ENCODE measurements at regions not wholly inside any gene's neighbourhood (a gene's known extent, or its start where the extent isn't known, plus 50 kb on each side); places are given as distances from the start of the nearest gene placed in this dataset.
A peak's percentile ranks its signal among the peaks of the same experiment; 100 is the strongest.

DNA sequence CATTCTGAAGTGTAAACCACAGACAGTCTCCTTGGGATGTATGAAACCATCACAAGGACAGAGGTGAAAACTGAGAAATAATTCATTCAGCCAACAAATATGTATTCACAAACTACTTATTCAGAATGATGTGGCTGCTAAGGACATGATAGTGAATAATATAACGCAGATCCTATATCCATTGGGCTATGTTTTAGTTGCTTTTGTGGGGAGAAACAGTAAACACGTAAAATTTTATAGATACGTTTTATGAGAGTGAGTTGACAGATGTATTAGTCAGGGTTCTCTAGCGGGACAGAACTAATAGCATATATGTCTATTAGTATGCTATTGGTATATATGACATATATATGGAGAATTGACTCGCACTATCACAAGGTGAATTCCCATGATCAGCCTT, 402.5 kb downstream of the RFPL4B start:
- no peak overlapping the region for H3K27ac Mint-ChIP-seq
- H3K27me3 Mint-ChIP-seq: no peaks in the 10 kb centered on the region
- no peaks in the 10 kb centered on the region for H3K9me3 Mint-ChIP-seq
- no peaks in the 10 kb centered on the region for H3K4me1 Mint-ChIP-seq
- DNase-seq (no peak), ATAC-seq (no peak)
- H3K36me3 Mint-ChIP-seq (ENCODE audit: low read depth): no peaks in the 10 kb centered on the region
- no peak overlapping the region for H3K4me3 Mint-ChIP-seq

DNA sequence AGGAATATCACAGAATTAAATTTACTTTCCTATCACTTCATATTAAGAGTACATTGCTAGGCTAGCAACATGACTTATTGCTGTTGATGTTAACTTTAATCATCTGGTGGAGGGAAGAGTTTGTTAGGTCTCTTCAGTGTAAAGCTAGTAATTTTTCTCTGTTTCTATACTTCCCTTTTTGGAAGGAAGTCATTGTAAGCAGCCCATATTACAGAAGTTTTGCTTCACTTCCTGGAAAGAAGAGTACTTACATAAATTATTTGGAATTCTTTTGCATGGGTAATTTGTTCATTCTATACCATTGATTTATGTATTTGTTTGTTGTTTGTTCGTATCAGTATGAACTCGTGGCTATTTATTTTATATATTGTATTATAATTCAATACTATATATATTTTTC, 405.2 kb downstream of the RFPL4B start:
- no peak for DNase-seq
- H3K27me3 Mint-ChIP-seq: no peaks in the 10 kb centered on the region
- no peaks in the 10 kb centered on the region for H3K9me3 Mint-ChIP-seq
- H3K27ac Mint-ChIP-seq: no peak overlapping the region
- H3K36me3 Mint-ChIP-seq (ENCODE audit: low read depth): no peaks in the 10 kb centered on the region
- H3K4me3 Mint-ChIP-seq: no peak overlapping the region
- H3K4me1 Mint-ChIP-seq: no peaks in the 10 kb centered on the region
- no peak for ATAC-seq

DNA sequence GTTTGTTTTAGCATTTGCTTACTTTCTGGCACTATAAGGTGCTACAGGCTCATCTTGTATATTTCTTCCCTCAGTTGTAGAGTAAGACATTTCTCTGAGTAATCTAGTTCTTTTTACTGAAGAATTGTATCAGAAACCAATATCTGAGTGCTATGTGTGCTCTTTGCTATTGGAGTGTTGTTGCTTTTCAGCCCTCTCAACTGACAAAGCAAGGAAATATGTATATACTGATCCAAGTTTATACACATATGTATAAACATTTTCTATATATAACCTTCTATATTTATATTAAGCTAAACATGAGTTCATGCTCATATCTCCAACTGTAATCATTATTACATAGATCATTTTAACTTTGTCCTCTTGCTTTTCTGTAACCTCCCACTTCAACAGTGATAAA, 405.7 kb downstream of the RFPL4B start:
- Mint-ChIP-seq H3K27ac (no peak overlapping the region), H3K27me3 (no peaks in the 10 kb centered on the region), H3K36me3 (ENCODE audit: low read depth) (no peaks in the 10 kb centered on the region), H3K4me3 (no peak overlapping the region), H3K9me3 (no peaks in the 10 kb centered on the region), H3K4me1 (no peaks in the 10 kb centered on the region)
- no peak for DNase-seq
- no peak for ATAC-seq

DNA sequence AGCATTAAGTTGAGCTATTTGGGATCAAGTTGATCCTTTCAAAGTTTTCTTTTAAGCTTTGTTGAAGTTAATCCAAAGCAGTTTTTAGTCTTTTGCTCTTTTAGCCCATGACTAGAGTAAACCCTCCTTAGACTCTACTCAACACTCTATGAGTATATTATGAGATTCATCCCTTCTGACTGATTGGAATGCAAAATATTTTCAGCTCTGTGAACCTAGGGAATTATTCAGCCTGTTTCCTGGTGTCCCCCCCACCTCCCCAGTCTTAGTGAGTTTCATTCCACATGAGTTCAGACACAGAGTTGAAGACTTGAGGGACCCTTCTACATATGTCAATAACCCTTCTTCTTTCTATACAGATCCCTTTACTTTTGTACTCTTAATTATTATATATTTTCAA, 413.7 kb downstream of the RFPL4B start:
- H3K9me3 Mint-ChIP-seq: peaks cover 8% of the 10 kb centered on the region
- no peak for ATAC-seq
- H3K36me3 Mint-ChIP-seq (ENCODE audit: low read depth): no peaks in the 10 kb centered on the region
- DNase-seq: no peak
- H3K27ac Mint-ChIP-seq: no peak overlapping the region
- H3K27me3 Mint-ChIP-seq: no peaks in the 10 kb centered on the region
- H3K4me1 Mint-ChIP-seq: no peaks in the 10 kb centered on the region
- H3K4me3 Mint-ChIP-seq: no peak overlapping the region

DNA sequence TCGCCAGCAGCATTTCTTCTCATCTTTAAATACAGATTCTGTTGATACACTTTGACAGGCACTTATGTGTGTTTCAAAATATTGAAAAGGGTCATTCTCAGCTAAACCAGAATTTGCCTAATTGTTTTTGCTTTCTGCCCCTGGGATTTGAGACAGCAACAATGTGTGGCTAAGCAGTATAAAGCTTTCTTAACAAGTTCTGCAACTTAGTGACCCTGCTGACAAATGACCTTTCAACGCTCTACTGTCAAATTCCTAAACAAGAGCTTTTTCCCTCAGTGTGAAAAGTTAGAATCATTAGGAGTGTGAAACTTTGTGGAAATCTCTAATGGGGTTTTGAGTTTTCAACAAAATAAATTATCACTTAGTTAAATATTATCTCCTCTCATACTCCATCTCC, 414.6 kb downstream of the RFPL4B start:
- Mint-ChIP-seq H3K4me3 (no peak overlapping the region), H3K36me3 (ENCODE audit: low read depth) (no peaks in the 10 kb centered on the region), H3K9me3 (peaks cover 8% of the 10 kb centered on the region), H3K4me1 (no peaks in the 10 kb centered on the region), H3K27me3 (no peaks in the 10 kb centered on the region), H3K27ac (no peak overlapping the region)
- DNase-seq (no peak), ATAC-seq (no peak)

DNA sequence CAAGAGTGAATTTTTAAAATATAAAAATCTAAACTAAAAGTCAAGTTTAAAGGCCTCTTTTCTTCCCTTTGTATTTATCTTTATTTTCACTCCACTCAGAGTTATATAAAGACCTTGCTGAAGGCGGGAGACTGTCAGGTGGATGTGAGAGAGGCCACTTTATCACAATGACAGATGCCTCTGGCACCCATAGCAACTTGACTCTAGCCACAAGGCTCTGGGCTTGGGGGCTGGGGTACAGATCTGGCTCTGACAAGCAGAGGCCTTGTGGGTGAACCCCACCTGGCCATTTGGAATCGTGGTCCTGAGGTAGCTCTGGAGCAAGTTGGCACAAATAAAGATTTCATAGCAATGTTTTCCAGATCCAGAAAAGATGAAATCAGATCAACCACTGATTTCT, 417.2 kb downstream of the RFPL4B start:
- no peaks in the 10 kb centered on the region for H3K36me3 Mint-ChIP-seq (ENCODE audit: low read depth)
- H3K4me1 Mint-ChIP-seq: no peaks in the 10 kb centered on the region
- DNase-seq (no peak), ATAC-seq (no peak)
- H3K27me3 Mint-ChIP-seq: no peaks in the 10 kb centered on the region
- H3K4me3 Mint-ChIP-seq: no peak overlapping the region
- H3K27ac Mint-ChIP-seq: no peak overlapping the region
- H3K9me3 Mint-ChIP-seq: peaks cover 17% of the 10 kb centered on the region

DNA sequence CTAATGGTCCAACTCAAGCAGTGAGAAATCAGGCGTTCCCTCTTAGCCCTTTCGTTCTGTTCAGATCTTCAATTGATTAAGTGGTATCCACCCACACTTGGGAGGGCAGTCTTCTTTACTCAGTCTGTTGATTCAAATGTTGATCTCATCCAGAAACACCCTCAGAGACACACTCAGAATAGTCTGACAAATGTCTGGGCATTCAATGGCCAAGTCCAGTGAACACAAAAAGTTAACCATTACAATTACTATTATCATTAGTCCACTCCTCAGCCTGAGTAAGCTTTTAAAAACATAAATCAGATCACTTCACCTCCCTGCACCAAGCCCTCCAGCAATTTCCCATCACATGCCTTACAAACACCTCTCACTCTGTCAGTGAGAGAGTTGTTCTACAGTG, 423.2 kb downstream of the RFPL4B start:
- DNase-seq (no peak), ATAC-seq (no peak)
- Mint-ChIP-seq H3K4me3 (no peak overlapping the region), H3K36me3 (ENCODE audit: low read depth) (no peaks in the 10 kb centered on the region), H3K4me1 (no peaks in the 10 kb centered on the region), H3K27ac (no peak overlapping the region), H3K9me3 (peaks cover 10% of the 10 kb centered on the region), H3K27me3 (no peaks in the 10 kb centered on the region)

DNA sequence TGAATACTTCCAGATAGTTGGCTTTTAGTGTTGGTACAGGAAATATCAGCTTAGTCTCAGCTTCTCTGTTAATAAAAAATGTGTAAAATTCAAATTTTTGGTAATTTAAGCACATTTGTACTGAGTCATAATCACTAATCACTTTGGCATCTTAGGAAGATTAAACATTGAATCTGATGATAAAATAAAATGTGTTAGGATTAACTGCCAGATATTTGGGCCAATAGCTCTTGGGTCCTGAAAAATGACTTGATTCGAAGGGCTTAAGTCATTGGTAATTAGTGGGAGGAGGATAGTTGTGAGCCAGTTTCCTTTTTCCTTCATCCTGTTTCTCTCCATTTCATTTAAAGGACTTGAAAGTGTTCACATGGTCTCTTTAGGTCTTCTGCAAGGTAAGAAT, 426.1 kb downstream of the RFPL4B start:
- Mint-ChIP-seq H3K4me3 (no peak overlapping the region), H3K9me3 (peaks cover 4% of the 10 kb centered on the region), H3K27me3 (no peaks in the 10 kb centered on the region), H3K4me1 (no peaks in the 10 kb centered on the region), H3K36me3 (ENCODE audit: low read depth) (no peaks in the 10 kb centered on the region), H3K27ac (no peak overlapping the region)
- DNase-seq (no peak), ATAC-seq (no peak)

DNA sequence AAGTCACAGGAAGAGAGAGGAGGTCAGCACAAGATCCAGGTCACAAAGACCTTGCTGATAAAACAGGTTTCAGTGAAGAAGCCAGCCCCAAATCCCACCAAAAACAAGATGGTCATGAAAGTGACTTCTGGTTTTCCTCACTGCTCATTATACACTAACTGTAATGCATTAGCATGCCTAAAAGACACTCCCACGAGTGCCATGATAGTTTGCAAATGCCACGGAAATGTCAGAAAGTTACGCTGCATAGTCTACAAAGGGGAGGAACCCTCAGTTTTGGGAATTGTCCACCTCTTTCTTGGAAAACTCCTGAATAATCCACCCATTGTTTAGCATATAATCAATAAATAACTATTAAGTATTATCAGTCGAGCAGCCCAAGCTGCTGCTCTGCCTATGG, 427.2 kb downstream of the RFPL4B start:
- H3K27me3 Mint-ChIP-seq: no peaks in the 10 kb centered on the region
- H3K4me1 Mint-ChIP-seq: no peaks in the 10 kb centered on the region
- ATAC-seq (no peak), DNase-seq (no peak)
- H3K27ac Mint-ChIP-seq: no peak overlapping the region
- H3K9me3 Mint-ChIP-seq: no peaks in the 10 kb centered on the region
- H3K36me3 Mint-ChIP-seq (ENCODE audit: low read depth): no peaks in the 10 kb centered on the region
- no peak overlapping the region for H3K4me3 Mint-ChIP-seq

DNA sequence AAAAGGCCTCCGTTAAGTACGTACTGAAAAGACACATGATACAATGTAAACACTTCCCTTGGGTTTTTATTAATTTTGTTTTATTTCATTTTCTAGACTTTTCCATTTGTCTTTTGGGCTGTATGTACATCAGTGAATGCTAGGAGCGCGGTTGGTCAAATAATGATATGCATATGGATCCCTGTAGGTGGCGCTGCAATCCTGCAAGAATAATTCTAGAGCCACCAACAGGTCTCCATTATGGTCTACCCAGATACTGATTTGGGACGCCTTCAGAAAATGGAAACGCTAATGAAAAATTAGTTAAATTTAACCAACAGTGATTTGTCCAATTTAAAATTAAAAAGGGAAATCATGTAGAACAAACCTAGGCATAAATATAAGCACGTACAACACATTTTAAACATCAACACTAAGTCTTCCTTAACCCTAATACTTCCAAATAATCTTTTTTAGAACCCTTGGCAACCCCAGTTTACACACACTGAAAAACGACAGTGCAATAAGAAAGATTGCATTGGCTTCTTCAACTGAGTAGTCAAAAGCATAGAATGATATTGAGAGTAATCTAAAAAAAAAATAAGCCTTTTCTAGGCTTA, 433.5 kb downstream of the RFPL4B start:
- Mint-ChIP-seq H3K36me3 (ENCODE audit: low read depth) (no peaks in the 10 kb centered on the region), H3K4me3 (no peak overlapping the region)

DNA sequence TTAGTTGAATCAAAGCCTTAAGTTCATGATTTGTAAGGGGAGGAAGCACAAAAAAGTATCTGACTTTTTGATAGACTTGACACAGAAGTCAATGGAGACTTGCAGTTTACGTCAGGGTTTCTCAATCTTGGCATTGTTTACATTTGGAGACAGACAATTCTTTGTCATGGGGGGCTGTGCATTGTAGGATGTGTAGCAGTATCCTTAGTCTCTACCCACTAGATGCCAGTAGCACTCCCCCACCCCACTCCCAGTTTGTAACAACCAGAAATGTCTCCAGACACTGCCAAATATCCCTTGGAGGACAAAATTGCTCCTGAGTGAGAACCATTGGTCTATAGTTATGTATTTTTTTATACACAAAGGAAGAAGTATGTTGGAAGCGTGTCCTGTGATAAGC, 434.1 kb downstream of the RFPL4B start:
- Mint-ChIP-seq H3K36me3 (ENCODE audit: low read depth) (no peaks in the 10 kb centered on the region), H3K9me3 (no peaks in the 10 kb centered on the region), H3K4me3 (no peak overlapping the region), H3K27ac (no peak overlapping the region), H3K27me3 (no peaks in the 10 kb centered on the region), H3K4me1 (no peaks in the 10 kb centered on the region)
- ATAC-seq (no peak), DNase-seq (no peak)

More for the DNA sequence above, 433.5 kb downstream of the RFPL4B start:
- H3K27ac Mint-ChIP-seq: no peak overlapping the region
- no peak for ATAC-seq
- H3K4me1 Mint-ChIP-seq: no peaks in the 10 kb centered on the region
- DNase-seq: peak; percentile 35
- no peaks in the 10 kb centered on the region for H3K9me3 Mint-ChIP-seq
- no peaks in the 10 kb centered on the region for H3K27me3 Mint-ChIP-seq

DNA sequence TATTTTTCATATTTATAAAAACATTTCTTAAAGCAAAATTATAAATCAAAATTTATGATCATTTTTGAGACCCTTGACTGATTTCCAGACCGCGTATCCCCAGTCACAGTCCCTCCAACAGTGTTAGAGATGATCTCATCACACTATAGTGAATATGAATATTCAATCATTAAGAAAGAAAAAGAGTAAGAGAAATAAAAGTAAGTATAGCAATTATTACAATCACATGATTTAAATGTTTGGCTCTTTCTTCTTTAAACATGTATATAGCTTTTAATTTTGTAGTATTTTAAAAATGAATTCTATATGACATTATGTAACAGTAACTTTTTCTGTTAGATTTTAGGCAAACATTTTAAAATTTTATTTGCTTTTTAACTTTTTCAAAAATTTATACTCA, 438.3 kb downstream of the RFPL4B start:
- H3K27ac Mint-ChIP-seq: no peak overlapping the region
- no peaks in the 10 kb centered on the region for H3K27me3 Mint-ChIP-seq
- ATAC-seq (no peak), DNase-seq (no peak)
- no peaks in the 10 kb centered on the region for H3K4me1 Mint-ChIP-seq
- no peaks in the 10 kb centered on the region for H3K36me3 Mint-ChIP-seq (ENCODE audit: low read depth)
- H3K4me3 Mint-ChIP-seq: no peak overlapping the region
- peaks cover 4% of the 10 kb centered on the region for H3K9me3 Mint-ChIP-seq

DNA sequence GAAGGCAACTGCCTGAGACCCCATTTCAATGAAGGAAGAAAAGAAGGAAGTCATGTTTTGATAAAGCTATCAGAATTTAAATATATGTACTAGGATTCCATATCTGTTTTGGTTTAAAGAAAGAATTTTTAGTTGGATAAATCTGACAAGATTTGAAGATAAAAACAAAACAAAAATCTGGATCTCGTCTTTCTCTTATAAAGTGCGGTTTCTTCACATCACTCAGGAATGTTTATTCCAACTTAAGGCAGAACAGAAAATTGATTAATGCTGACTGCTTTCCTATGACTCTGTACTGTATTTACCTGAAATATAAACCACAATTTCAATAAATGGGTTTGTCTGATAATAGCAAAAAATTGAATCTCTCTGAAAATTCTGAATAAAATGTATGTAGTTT, 439.7 kb downstream of the RFPL4B start:
- peaks cover 4% of the 10 kb centered on the region for H3K9me3 Mint-ChIP-seq
- H3K27me3 Mint-ChIP-seq: no peaks in the 10 kb centered on the region
- H3K27ac Mint-ChIP-seq: no peak overlapping the region
- H3K36me3 Mint-ChIP-seq (ENCODE audit: low read depth): no peaks in the 10 kb centered on the region
- no peaks in the 10 kb centered on the region for H3K4me1 Mint-ChIP-seq
- DNase-seq: no peak
- H3K4me3 Mint-ChIP-seq: no peak overlapping the region
- no peak for ATAC-seq

DNA sequence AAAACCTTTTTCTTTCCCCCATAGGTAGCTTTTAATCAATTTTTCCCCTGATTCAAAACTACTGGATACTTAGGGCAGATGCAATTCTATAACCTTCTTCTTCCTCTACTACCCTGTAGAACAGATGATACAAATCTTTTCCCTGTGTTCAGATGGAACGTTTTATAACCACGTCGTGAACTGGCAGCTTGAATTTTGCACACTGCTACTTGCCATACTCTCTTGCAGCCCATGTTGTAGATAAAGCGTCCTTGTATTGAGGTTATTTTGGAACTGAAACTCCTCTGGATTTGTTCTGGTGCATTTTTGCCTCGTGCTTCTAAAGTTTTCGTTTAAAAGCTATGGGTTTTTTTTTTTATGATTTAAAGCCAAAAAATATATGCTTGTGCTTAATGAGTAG, 440.2 kb downstream of the RFPL4B start:
- no peaks in the 10 kb centered on the region for H3K36me3 Mint-ChIP-seq (ENCODE audit: low read depth)
- H3K9me3 Mint-ChIP-seq: peaks cover 4% of the 10 kb centered on the region
- ATAC-seq: no peak
- no peak for DNase-seq
- no peaks in the 10 kb centered on the region for H3K4me1 Mint-ChIP-seq
- no peaks in the 10 kb centered on the region for H3K27me3 Mint-ChIP-seq
- no peak overlapping the region for H3K27ac Mint-ChIP-seq
- no peak overlapping the region for H3K4me3 Mint-ChIP-seq

DNA sequence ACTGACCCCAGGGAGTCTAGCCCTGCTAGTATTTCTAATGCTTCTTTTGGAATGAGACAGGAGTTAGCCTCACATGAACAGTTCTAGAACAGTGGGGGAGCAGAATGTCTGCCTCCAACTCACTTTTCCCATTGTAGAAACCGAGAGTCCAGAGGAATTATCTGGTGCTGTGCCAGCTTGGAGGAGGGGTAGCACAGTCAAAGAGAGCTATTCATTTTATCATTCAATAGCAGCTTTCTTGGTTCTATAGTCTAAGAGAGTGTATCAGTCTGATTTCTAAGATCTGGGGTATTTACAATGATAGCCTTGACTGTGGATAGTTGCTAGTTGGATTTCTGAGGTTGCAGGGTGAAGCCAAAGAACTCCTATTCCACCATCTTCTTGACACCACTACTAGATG, 448.2 kb downstream of the RFPL4B start:
- no peaks in the 10 kb centered on the region for H3K4me1 Mint-ChIP-seq
- ATAC-seq: no peak
- H3K27ac Mint-ChIP-seq: no peak overlapping the region
- no peaks in the 10 kb centered on the region for H3K36me3 Mint-ChIP-seq (ENCODE audit: low read depth)
- no peak for DNase-seq
- peaks cover 17% of the 10 kb centered on the region for H3K9me3 Mint-ChIP-seq
- no peak overlapping the region for H3K4me3 Mint-ChIP-seq
- H3K27me3 Mint-ChIP-seq: no peaks in the 10 kb centered on the region

DNA sequence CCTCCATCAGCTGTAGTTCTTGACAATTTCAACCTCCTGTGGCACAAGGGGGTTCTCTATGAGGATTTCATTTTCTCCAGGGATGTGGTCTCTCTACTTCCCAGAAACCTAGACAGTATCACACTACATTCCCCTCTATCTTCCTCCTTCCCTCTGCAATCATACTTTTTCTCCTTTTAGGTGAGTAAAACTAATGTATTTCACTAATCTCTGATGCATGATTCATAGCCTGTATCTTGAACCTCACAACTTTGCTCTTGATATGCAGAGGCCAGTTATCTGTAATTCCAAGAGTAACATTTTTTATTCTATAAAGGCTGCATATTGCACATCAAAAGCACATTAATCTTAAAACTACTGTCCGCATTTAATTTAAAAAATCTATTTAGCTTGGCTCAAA, 449.6 kb downstream of the RFPL4B start:
- Mint-ChIP-seq H3K36me3 (ENCODE audit: low read depth) (no peaks in the 10 kb centered on the region), H3K27ac (no peak overlapping the region)

More for the DNA sequence above, 449.6 kb downstream of the RFPL4B start:
- Mint-ChIP-seq H3K4me3 (no peak overlapping the region), H3K27me3 (no peaks in the 10 kb centered on the region), H3K9me3 (peaks cover 17% of the 10 kb centered on the region), H3K4me1 (no peaks in the 10 kb centered on the region)
- DNase-seq (no peak), ATAC-seq (no peak)
